ENCODE measurements at regions not wholly inside any gene's neighbourhood (a gene's known extent, or its start where the extent isn't known, plus 50 kb on each side); places are given as distances from the start of the nearest gene placed in this dataset.

- TF ChIP-seq CTCF (conservative IDR thresholded peaks at IDR 0.05 in 1 of 2, IDR thresholded peaks at IDR 0.05 in 1 of 2; ENCODE audit: low read depth in 1 of 2, low read length in 2 of 2) (no peak), EZH2 (IDR thresholded peaks at IDR 0.05; ENCODE audit: low read length, missing control alignments) (no peak)
Observed at GRCh38 chr1:88163187-88163586, 520.9 kb upstream of the PKN2 start.

All from fibroblast of lung (primary cell).